ENCODE measurements at regions not wholly inside any gene's neighbourhood (a gene's known extent, or its start where the extent isn't known, plus 50 kb on each side); places are given as distances from the start of the nearest gene placed in this dataset.

DNA sequence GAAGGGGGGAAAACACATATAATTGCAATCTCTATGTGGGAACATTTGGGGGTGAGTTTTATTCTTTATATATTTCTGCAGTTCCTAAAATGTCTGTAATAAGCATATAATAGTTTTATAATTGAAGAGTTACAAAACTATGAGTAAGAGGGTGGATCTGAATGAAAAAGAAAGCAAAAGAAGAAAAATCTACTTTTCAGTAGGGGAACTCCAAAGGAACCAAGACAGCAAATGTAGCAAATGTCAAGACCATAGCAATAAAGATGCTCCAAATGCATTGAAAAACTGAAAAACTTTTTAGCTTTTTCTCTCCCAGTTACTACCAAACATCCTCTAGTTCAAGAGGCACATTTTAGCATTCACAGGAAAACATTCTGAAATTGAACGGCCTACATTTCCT is 434.8 kb downstream of the LMO4 start (continued):
- TF ChIP-seq, protein P1, sequence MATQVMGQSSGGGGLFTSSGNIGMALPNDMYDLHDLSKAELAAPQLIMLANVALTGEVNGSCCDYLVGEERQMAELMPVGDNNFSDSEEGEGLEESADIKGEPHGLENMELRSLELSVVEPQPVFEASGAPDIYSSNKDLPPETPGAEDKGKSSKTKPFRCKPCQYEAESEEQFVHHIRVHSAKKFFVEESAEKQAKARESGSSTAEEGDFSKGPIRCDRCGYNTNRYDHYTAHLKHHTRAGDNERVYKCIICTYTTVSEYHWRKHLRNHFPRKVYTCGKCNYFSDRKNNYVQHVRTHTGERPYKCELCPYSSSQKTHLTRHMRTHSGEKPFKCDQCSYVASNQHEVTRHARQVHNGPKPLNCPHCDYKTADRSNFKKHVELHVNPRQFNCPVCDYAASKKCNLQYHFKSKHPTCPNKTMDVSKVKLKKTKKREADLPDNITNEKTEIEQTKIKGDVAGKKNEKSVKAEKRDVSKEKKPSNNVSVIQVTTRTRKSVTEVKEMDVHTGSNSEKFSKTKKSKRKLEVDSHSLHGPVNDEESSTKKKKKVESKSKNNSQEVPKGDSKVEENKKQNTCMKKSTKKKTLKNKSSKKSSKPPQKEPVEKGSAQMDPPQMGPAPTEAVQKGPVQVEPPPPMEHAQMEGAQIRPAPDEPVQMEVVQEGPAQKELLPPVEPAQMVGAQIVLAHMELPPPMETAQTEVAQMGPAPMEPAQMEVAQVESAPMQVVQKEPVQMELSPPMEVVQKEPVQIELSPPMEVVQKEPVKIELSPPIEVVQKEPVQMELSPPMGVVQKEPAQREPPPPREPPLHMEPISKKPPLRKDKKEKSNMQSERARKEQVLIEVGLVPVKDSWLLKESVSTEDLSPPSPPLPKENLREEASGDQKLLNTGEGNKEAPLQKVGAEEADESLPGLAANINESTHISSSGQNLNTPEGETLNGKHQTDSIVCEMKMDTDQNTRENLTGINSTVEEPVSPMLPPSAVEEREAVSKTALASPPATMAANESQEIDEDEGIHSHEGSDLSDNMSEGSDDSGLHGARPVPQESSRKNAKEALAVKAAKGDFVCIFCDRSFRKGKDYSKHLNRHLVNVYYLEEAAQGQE (IDR thresholded peaks at IDR 0.05): no peak
- no peak for TF ChIP-seq JUND (IDR thresholded peaks at IDR 0.05)
- TF ChIP-seq TAF1 (conservative IDR thresholded peaks at IDR 0.05): no peak
- TF ChIP-seq FOXA1 (IDR thresholded peaks at IDR 0.05): no peak
- TF ChIP-seq RAD21 (IDR thresholded peaks at IDR 0.05): no peak
- TF ChIP-seq GABPA (IDR thresholded peaks at IDR 0.05 in 1 of 2, conservative IDR thresholded peaks at IDR 0.05 in 1 of 2): no peak

DNA sequence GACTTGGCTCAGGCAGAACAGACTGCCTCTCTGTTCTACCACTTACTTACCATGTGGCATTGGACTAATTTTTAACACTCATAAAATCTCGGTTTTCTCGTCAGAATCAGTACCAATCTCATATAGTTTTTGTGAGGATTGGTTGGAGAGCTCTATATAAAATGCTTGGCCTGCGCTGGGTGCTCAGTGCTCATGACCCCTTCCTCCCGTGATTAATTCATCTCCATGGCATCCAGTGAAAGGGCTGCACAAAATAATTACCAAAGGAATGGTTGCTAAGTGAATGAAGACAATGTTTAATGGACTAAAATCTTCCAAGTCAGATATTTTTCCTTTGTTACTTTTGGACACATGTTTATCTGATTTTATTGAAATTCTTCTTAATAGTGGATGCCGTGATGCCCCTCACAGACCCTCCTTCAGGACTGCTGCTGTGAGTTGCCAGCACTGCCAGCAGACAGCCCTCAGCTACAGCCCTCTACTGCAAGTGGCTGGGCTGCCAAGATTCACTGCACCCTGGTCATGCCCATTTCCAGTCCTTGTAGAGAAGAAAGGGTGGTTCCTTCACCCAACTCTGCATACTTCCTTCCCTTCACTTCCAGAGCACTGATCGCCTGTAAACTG is 436.5 kb downstream of the LMO4 start:
- DNase-seq (ENCODE audit: low spot score): no peak
- WGBS: 86% methylated on average over 6 of the region's 6 CpGs
- Histone ChIP-seq H3K27me3 (ENCODE audit: control insufficient read depth in 4 of 4, insufficient read depth in 4 of 4, low read length in 3 of 4) (no peaks in the 10 kb centered on the region), H3K9ac (ENCODE audit: low read depth in 1 of 2, low read length in 2 of 2) (no peak overlapping the region), H3K27ac (ENCODE audit: low read depth in 1 of 2, low read length in 2 of 2) (no peak overlapping the region), H3K36me3 (ENCODE audit: control insufficient read depth in 4 of 4, insufficient read depth in 3 of 4, low read depth in 1 of 4, low read length in 3 of 4) (no peaks in the 10 kb centered on the region), H3K9me3 (ENCODE audit: control insufficient read depth in 4 of 4, low read length in 3 of 4) (no peaks in the 10 kb centered on the region), H3K4me3 (ENCODE audit: low read depth in 1 of 3, low read length in 3 of 3) (no peak overlapping the region), H3K4me1 (ENCODE audit: control insufficient read depth in 4 of 4, insufficient read depth in 4 of 4, low read length in 3 of 4) (no peaks in the 10 kb centered on the region)
- TF ChIP-seq TAF1 (conservative IDR thresholded peaks at IDR 0.05) (no peak), EGR1 (IDR thresholded peaks at IDR 0.05; ENCODE audit: low read depth in 2 of 2) (no peak)
- TF ChIP-seq, protein P2, sequence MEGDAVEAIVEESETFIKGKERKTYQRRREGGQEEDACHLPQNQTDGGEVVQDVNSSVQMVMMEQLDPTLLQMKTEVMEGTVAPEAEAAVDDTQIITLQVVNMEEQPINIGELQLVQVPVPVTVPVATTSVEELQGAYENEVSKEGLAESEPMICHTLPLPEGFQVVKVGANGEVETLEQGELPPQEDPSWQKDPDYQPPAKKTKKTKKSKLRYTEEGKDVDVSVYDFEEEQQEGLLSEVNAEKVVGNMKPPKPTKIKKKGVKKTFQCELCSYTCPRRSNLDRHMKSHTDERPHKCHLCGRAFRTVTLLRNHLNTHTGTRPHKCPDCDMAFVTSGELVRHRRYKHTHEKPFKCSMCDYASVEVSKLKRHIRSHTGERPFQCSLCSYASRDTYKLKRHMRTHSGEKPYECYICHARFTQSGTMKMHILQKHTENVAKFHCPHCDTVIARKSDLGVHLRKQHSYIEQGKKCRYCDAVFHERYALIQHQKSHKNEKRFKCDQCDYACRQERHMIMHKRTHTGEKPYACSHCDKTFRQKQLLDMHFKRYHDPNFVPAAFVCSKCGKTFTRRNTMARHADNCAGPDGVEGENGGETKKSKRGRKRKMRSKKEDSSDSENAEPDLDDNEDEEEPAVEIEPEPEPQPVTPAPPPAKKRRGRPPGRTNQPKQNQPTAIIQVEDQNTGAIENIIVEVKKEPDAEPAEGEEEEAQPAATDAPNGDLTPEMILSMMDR (IDR thresholded peaks at IDR 0.05; ENCODE audit: low read depth, low read length, missing input control): no peak

DNA sequence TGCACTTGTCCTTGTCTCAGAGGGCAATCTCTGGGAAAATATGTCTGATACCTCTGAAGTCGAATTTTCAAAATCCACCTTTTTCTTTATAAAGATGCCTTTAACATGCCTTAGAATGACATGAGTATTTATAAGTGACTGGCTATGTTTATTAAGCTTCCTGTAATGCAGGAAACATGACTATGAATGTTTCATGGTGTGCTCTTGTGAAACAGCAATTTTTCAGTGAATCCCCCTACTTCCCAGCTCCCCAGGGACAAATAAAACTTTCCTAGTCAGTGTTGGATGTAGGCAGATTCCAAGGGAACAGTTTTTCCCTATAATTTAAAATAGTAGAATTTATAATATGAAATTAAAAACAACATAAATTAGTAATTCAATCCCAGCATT is 437.0 kb downstream of the LMO4 start:
- no peak for DNase-seq (ENCODE audit: low spot score)
- Histone ChIP-seq H3K4me3 (ENCODE audit: low read depth in 1 of 3, low read length in 3 of 3) (no peak overlapping the region), H3K4me1 (ENCODE audit: control insufficient read depth in 4 of 4, insufficient read depth in 4 of 4, low read length in 3 of 4) (no peaks in the 10 kb centered on the region), H3K9ac (ENCODE audit: low read depth in 1 of 2, low read length in 2 of 2) (no peak overlapping the region), H3K9me3 (ENCODE audit: control insufficient read depth in 4 of 4, low read length in 3 of 4) (no peaks in the 10 kb centered on the region), H3K36me3 (ENCODE audit: control insufficient read depth in 4 of 4, insufficient read depth in 3 of 4, low read depth in 1 of 4, low read length in 3 of 4) (no peaks in the 10 kb centered on the region), H3K27ac (ENCODE audit: low read depth in 1 of 2, low read length in 2 of 2) (no peak overlapping the region), H3K27me3 (ENCODE audit: control insufficient read depth in 4 of 4, insufficient read depth in 4 of 4, low read length in 3 of 4) (no peaks in the 10 kb centered on the region)
- WGBS: 76% methylated on average over 1 of the region's 1 CpG
- TF ChIP-seq EGR1 (IDR thresholded peaks at IDR 0.05; ENCODE audit: low read depth in 2 of 2) (no peak), TAF1 (conservative IDR thresholded peaks at IDR 0.05) (no peak), YY1 (IDR thresholded peaks at IDR 0.05) (no peak), RAD21 (IDR thresholded peaks at IDR 0.05) (no peak), RXRA (IDR thresholded peaks at IDR 0.05) (no peak), GABPA (IDR thresholded peaks at IDR 0.05 in 1 of 2, conservative IDR thresholded peaks at IDR 0.05 in 1 of 2) (no peak), HNF4G (IDR thresholded peaks at IDR 0.05) (no peak), SP1 (IDR thresholded peaks at IDR 0.05) (no peak), NR2F2 (IDR thresholded peaks at IDR 0.05) (no peak), FOXA2 (IDR thresholded peaks at IDR 0.05) (no peak), FOXA1 (IDR thresholded peaks at IDR 0.05) (no peak)
- TF ChIP-seq, protein P3, sequence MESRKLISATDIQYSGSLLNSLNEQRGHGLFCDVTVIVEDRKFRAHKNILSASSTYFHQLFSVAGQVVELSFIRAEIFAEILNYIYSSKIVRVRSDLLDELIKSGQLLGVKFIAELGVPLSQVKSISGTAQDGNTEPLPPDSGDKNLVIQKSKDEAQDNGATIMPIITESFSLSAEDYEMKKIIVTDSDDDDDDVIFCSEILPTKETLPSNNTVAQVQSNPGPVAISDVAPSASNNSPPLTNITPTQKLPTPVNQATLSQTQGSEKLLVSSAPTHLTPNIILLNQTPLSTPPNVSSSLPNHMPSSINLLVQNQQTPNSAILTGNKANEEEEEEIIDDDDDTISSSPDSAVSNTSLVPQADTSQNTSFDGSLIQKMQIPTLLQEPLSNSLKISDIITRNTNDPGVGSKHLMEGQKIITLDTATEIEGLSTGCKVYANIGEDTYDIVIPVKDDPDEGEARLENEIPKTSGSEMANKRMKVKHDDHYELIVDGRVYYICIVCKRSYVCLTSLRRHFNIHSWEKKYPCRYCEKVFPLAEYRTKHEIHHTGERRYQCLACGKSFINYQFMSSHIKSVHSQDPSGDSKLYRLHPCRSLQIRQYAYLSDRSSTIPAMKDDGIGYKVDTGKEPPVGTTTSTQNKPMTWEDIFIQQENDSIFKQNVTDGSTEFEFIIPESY (IDR thresholded peaks at IDR 0.05): no peak
- TF ChIP-seq, protein P2 (IDR thresholded peaks at IDR 0.05; ENCODE audit: low read depth, low read length, missing input control): no peak
- TF ChIP-seq, protein P1 (IDR thresholded peaks at IDR 0.05): no peak
